SK-N-SH treated with all-trans-retinoic acid at 6 μM for 48 hours (cell line): ENCODE measurements at regions not wholly inside any gene's neighbourhood (a gene's known extent, or its start where the extent isn't known, plus 50 kb on each side); places are given as distances from the start of the nearest gene placed in this dataset.

ENCODE experiments used
- ATAC-seq: fragments of 200-7000 bp; cut with Tn5 transposase; 3 replicates; pipeline ENCODE4 v1.9.1; 2020; ENCODE audit warnings: mild to moderate bottlenecking, moderate library complexity
- ARNTL ChIP-seq: fragments of 450-650 bp; formaldehyde crosslinking; IDR thresholded peaks from 2 replicates; pipeline ENCODE4 v1.5.0; 2020; ENCODE audit warnings: low read depth, mild to moderate bottlenecking, moderate library complexity, borderline replicate concordance
- BACH2 ChIP-seq: fragments of 250-450 bp; sonication (Bioruptor Pico); IDR thresholded peaks from 2 replicates; pipeline ENCODE4 v1.9.0; 2021; ENCODE audit warnings: mild to moderate bottlenecking, borderline replicate concordance
- CREB5 ChIP-seq: fragments of 250-450 bp; sonication (Bioruptor Pico); IDR thresholded peaks from 2 replicates; pipeline ENCODE4 v1.5.1; 2020; ENCODE audit warnings: low read depth, mild to moderate bottlenecking, moderate library complexity
- CSDC2 ChIP-seq: fragments of 250-450 bp; sonication (Bioruptor Pico); IDR thresholded peaks from 2 replicates; pipeline ENCODE4 v1.5.0; 2020; ENCODE audit warnings: mild to moderate bottlenecking, moderate library complexity
- CSRNP3 ChIP-seq: fragments of 250-450 bp; sonication (Bioruptor Pico); IDR thresholded peaks from 2 replicates; pipeline ENCODE4 v1.5.1; 2021; ENCODE audit warnings: mild to moderate bottlenecking, moderate library complexity
- ESRRG ChIP-seq: fragments of 250-450 bp; sonication (Bioruptor Pico); IDR thresholded peaks from 2 replicates; pipeline ENCODE4 v1.6.1; 2021; ENCODE audit warnings: mild to moderate bottlenecking
- GLIS3 ChIP-seq: fragments of 250-450 bp; sonication (Bioruptor Pico); IDR thresholded peaks from 2 replicates; pipeline ENCODE4 v1.5.0; 2020; ENCODE audit warnings: mild to moderate bottlenecking, moderate library complexity
- ISL1 ChIP-seq: fragments of 250-450 bp; sonication (Bioruptor Pico); IDR thresholded peaks from 2 replicates; pipeline ENCODE4 v2.1.2; 2022; ENCODE audit warnings: mild to moderate bottlenecking, moderate library complexity
- PATZ1 ChIP-seq: fragments of 250-450 bp; sonication (Bioruptor Pico); IDR thresholded peaks from 2 replicates; pipeline ENCODE4 v1.8.0; 2020; ENCODE audit warnings: mild to moderate bottlenecking, moderate library complexity, borderline replicate concordance
- POU6F1 ChIP-seq: fragments of 250-450 bp; sonication (Bioruptor Pico); IDR thresholded peaks from 2 replicates; pipeline ENCODE4 v1.8.0; 2021; ENCODE audit warnings: low read depth, mild to moderate bottlenecking, moderate library complexity, borderline replicate concordance
- PPARA ChIP-seq: fragments of 250-450 bp; sonication (Bioruptor Pico); IDR thresholded peaks from 2 replicates; pipeline ENCODE4 v1.5.0; 2020; ENCODE audit warnings: mild to moderate bottlenecking, borderline replicate concordance
- RARB ChIP-seq: fragments of 250-450 bp; sonication (Bioruptor Pico); IDR thresholded peaks from 2 replicates; pipeline ENCODE4 v1.8.0; 2021; ENCODE audit warnings: mild to moderate bottlenecking, moderate library complexity
- SNAI2 ChIP-seq: fragments of 250-450 bp; sonication (Bioruptor Pico); IDR thresholded peaks from 2 replicates; pipeline ENCODE4 v1.5.0; 2020; ENCODE audit warnings: mild to moderate bottlenecking, moderate library complexity
- TCF4 ChIP-seq: fragments of 250-450 bp; sonication (Bioruptor Pico); IDR thresholded peaks from 2 replicates; pipeline ENCODE4 v1.8.0; 2021; ENCODE audit warnings: mild to moderate bottlenecking, moderate library complexity, borderline replicate concordance
- TOX ChIP-seq: fragments of 250-450 bp; sonication (Bioruptor Pico); IDR thresholded peaks from 2 replicates; pipeline ENCODE4 v1.8.0; 2021; ENCODE audit warnings: mild to moderate bottlenecking, moderate library complexity, borderline replicate concordance
- ZC3H10 ChIP-seq: fragments of 250-450 bp; sonication (Bioruptor Pico); IDR thresholded peaks from 2 replicates; pipeline ENCODE4 v1.5.1; 2021; ENCODE audit warnings: mild to moderate bottlenecking, moderate library complexity
- ZFP3 ChIP-seq: fragments of 250-450 bp; sonication (Bioruptor Pico); IDR thresholded peaks from 2 replicates; pipeline ENCODE4 v1.5.0; 2020; ENCODE audit warnings: mild to moderate bottlenecking, moderate library complexity
- ZFP30 ChIP-seq: fragments of 450-650 bp; formaldehyde crosslinking; IDR thresholded peaks from 2 replicates; pipeline ENCODE4 v1.5.0; 2022; ENCODE audit warnings: mild to moderate bottlenecking, moderate library complexity
- ZNF565 ChIP-seq: fragments of 450-650 bp; formaldehyde crosslinking; conservative IDR thresholded peaks from 2 replicates; pipeline ENCODE4 v1.5.0; 2020; ENCODE audit warnings: low read depth, mild to moderate bottlenecking, moderate library complexity
- ZNF8 ChIP-seq: fragments of 450-650 bp; formaldehyde crosslinking; IDR thresholded peaks from 2 replicates; pipeline ENCODE4 v1.5.0; 2020; ENCODE audit warnings: mild to moderate bottlenecking, moderate library complexity

- TF ChIP-seq ARNTL (CRISPR knock-in tag) = no peak
- no peak for TF ChIP-seq ZNF8
- no peak for TF ChIP-seq ESRRG (CRISPR knock-in tag)
- TF ChIP-seq TOX (CRISPR knock-in tag) = no peak
- no peak for TF ChIP-seq TCF4
- TF ChIP-seq GLIS3 (CRISPR knock-in tag) = no peak
- no peak for TF ChIP-seq RARB (CRISPR knock-in tag)
- TF ChIP-seq CSRNP3 (CRISPR knock-in tag) = no peak
- TF ChIP-seq ZFP30 (CRISPR knock-in tag) = no peak
- no peak for TF ChIP-seq BACH2
- no peak for TF ChIP-seq CREB5 (CRISPR knock-in tag)
- TF ChIP-seq POU6F1 (CRISPR knock-in tag) = no peak
- TF ChIP-seq SNAI2 (CRISPR knock-in tag) = no peak
- ATAC-seq = no peak
Measured at GRCh38 chr6:19997104-19997503, 159.9 kb downstream of the ID4 start.

- TF ChIP-seq RARB (CRISPR knock-in tag) = no peak
- TF ChIP-seq TCF4 = no peak
- TF ChIP-seq SNAI2 (CRISPR knock-in tag) = no peak
- TF ChIP-seq CSDC2 (CRISPR knock-in tag) = no peak
- TF ChIP-seq POU6F1 (CRISPR knock-in tag) = no peak
- no peak for TF ChIP-seq ZFP3 (CRISPR knock-in tag)
- no peak for TF ChIP-seq ARNTL (CRISPR knock-in tag)
- no peak for TF ChIP-seq ZFP30 (CRISPR knock-in tag)
- ATAC-seq = no peak
Measured at GRCh38 chr6:19998541-19998940, 161.4 kb downstream of the ID4 start.

- TF ChIP-seq RARB (CRISPR knock-in tag) (no peak), ARNTL (CRISPR knock-in tag) (no peak), CSDC2 (CRISPR knock-in tag) (no peak), PATZ1 (CRISPR knock-in tag) (no peak), GLIS3 (CRISPR knock-in tag) (no peak), ZC3H10 (CRISPR knock-in tag) (no peak), ZNF565 (no peak), ZFP3 (CRISPR knock-in tag) (no peak), PPARA (no peak), CREB5 (CRISPR knock-in tag) (no peak), ESRRG (CRISPR knock-in tag) (no peak), BACH2 (no peak), CSRNP3 (CRISPR knock-in tag) (no peak), ISL1 (CRISPR knock-in tag) (no peak), SNAI2 (CRISPR knock-in tag) (no peak)
Measured at GRCh38 chr6:19999319-20000191, 162.4 kb downstream of the ID4 start.

More at GRCh38 chr6:19999319-20000191, 162.4 kb downstream of the ID4 start:
- ATAC-seq = peak; percentile 70
